GM19324 (cell line): ENCODE measurements at regions not wholly inside any gene's neighbourhood (a gene's known extent, or its start where the extent isn't known, plus 50 kb on each side); places are given as distances from the start of the nearest gene placed in this dataset.

Source experiments
- ATAC-seq: cut with Tn5 transposase; IDR thresholded peaks from one replicate; pipeline ENCODE4 v1.9.1; 2021; ENCODE audit warnings: mild to moderate bottlenecking, moderate library complexity; ENCODE audit not compliant: unreplicated experiment, low FRiP score

- ATAC-seq: no peak
These were observed 161.9 kb downstream of the HGF start for GRCh38 chr7:81607987-81608386.

- no peak for ATAC-seq
These were observed 163.6 kb downstream of the HGF start for GRCh38 chr7:81606078-81606863.

- ATAC-seq: no peak
These were observed 164.4 kb downstream of the HGF start for GRCh38 chr7:81605493-81605892.

- ATAC-seq: no peak
These were observed 165.1 kb downstream of the HGF start for GRCh38 chr7:81604808-81605174.

- ATAC-seq: no peak
These were observed 165.6 kb downstream of the HGF start for GRCh38 chr7:81604075-81604807.

- no peak for ATAC-seq
These were observed 169.2 kb downstream of the HGF start for GRCh38 chr7:81600608-81601007.

- no peak for ATAC-seq
These were observed 170.9 kb downstream of the HGF start for GRCh38 chr7:81598951-81599350.

- no peak for ATAC-seq
These were observed 175.1 kb downstream of the HGF start for GRCh38 chr7:81594767-81595166.

- no peak for ATAC-seq
These were observed 179.7 kb downstream of the HGF start for GRCh38 chr7:81590131-81590530.

GRCh38 chr7:81584667-81585066 is 185.2 kb downstream of the HGF start:
- no peak for ATAC-seq

GRCh38 chr7:81583882-81584533 is 185.8 kb downstream of the HGF start:
- no peak for ATAC-seq

- no peak for ATAC-seq
These were observed 186.8 kb downstream of the HGF start for GRCh38 chr7:81583090-81583489.

- no peak for ATAC-seq
These were observed 192.1 kb downstream of the HGF start for GRCh38 chr7:81577642-81578340.

GRCh38 chr7:81574723-81575326 is 195.0 kb downstream of the HGF start:
- no peak for ATAC-seq

GRCh38 chr7:81573932-81574331 is 195.9 kb downstream of the HGF start:
- ATAC-seq: no peak

GRCh38 chr7:81573128-81573527 is 196.7 kb downstream of the HGF start:
- ATAC-seq: no peak

GRCh38 chr7:81562581-81562980 is 207.3 kb downstream of the HGF start:
- no peak for ATAC-seq

GRCh38 chr7:81560708-81561107 is 209.1 kb downstream of the HGF start:
- no peak for ATAC-seq

- no peak for ATAC-seq
These were observed 220.3 kb downstream of the HGF start for GRCh38 chr7:81549484-81550016.

- ATAC-seq: no peak
These were observed 234.9 kb downstream of the HGF start for GRCh38 chr7:81534996-81535395.
